ENCODE measurements at regions not wholly inside any gene's neighbourhood (a gene's known extent, or its start where the extent isn't known, plus 50 kb on each side); places are given as distances from the start of the nearest gene placed in this dataset.
"Not testable (repeated sequence)": the region's sequence is repeated elsewhere in the genome, so short reads cannot be mapped to it uniquely, and the experiment has no call there.

DNA sequence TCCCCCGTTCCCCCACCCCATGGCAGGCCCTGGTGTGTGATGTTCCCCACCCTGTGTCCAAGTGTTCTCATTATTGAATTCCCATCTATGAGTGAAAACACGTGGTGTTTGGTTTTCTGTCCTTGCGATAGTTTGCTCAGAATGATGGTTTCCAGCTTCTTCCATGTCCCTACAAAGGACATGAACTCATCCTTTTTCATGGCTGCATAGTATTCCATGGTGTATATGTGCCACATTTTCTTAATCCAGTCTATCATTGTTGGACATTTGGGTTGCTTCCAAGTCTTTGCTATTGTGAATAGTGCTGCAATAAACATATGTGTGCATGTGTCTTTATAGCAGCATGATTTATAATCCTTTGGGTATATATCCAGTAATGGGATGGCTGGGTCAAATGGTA, 135.0 kb upstream of the CCND2 start:
- TF ChIP-seq RARB (CRISPR knock-in tag; IDR thresholded peaks at IDR 0.05); ZFP3 (CRISPR knock-in tag; IDR thresholded peaks at IDR 0.05); TOX (CRISPR knock-in tag; IDR thresholded peaks at IDR 0.05; ENCODE audit: borderline replicate concordance); ZNF8 (CRISPR knock-in tag; IDR thresholded peaks at IDR 0.05): not testable (repeated sequence)
- TF ChIP-seq, protein P1, sequence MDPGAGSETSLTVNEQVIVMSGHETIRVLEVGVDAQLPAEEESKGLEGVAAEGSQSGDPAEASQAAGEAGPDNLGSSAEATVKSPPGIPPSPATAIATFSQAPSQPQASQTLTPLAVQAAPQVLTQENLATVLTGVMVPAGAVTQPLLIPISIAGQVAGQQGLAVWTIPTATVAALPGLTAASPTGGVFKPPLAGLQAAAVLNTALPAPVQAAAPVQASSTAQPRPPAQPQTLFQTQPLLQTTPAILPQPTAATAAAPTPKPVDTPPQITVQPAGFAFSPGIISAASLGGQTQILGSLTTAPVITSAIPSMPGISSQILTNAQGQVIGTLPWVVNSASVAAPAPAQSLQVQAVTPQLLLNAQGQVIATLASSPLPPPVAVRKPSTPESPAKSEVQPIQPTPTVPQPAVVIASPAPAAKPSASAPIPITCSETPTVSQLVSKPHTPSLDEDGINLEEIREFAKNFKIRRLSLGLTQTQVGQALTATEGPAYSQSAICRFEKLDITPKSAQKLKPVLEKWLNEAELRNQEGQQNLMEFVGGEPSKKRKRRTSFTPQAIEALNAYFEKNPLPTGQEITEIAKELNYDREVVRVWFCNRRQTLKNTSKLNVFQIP (CRISPR knock-in tag; IDR thresholded peaks at IDR 0.05; ENCODE audit: borderline replicate concordance, low read depth), result not testable (repeated sequence)
- TF ChIP-seq, protein P2, sequence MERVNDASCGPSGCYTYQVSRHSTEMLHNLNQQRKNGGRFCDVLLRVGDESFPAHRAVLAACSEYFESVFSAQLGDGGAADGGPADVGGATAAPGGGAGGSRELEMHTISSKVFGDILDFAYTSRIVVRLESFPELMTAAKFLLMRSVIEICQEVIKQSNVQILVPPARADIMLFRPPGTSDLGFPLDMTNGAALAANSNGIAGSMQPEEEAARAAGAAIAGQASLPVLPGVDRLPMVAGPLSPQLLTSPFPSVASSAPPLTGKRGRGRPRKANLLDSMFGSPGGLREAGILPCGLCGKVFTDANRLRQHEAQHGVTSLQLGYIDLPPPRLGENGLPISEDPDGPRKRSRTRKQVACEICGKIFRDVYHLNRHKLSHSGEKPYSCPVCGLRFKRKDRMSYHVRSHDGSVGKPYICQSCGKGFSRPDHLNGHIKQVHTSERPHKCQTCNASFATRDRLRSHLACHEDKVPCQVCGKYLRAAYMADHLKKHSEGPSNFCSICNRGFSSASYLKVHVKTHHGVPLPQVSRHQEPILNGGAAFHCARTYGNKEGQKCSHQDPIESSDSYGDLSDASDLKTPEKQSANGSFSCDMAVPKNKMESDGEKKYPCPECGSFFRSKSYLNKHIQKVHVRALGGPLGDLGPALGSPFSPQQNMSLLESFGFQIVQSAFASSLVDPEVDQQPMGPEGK (CRISPR knock-in tag; IDR thresholded peaks at IDR 0.05; ENCODE audit: borderline replicate concordance), result not testable (repeated sequence)
